Activated CD4-positive, alpha-beta T cell treated with anti-CD3 and anti-CD28 coated beads for 24 hours (primary cell): ENCODE measurements at regions not wholly inside any gene's neighbourhood (a gene's known extent, or its start where the extent isn't known, plus 50 kb on each side); places are given as distances from the start of the nearest gene placed in this dataset.

Experiments used
- DNase-seq, 2 donors: peaks; one replicate each; pipeline ENCODE4 v3.0.0-alpha.2; 2020; ENCODE audit warnings: low read depth in 2 of 2

- DNase-seq = no peak
Measured at GRCh38 chr15:37873336-37873735, 61.1 kb upstream of the TMCO5A start.

GRCh38 chr15:37876900-37877299, 57.5 kb upstream of the TMCO5A start:
- no peak for DNase-seq

GRCh38 chr15:37877851-37878741, 56.3 kb upstream of the TMCO5A start:
- no peak for DNase-seq

- DNase-seq = no peak
Measured at GRCh38 chr15:37880009-37880834, 54.2 kb upstream of the TMCO5A start.

GRCh38 chr15:37880835-37881153, 53.6 kb upstream of the TMCO5A start:
- DNase-seq = no peak

- no peak for DNase-seq
Measured at GRCh38 chr15:37881237-37882013, 53.0 kb upstream of the TMCO5A start.

DNA sequence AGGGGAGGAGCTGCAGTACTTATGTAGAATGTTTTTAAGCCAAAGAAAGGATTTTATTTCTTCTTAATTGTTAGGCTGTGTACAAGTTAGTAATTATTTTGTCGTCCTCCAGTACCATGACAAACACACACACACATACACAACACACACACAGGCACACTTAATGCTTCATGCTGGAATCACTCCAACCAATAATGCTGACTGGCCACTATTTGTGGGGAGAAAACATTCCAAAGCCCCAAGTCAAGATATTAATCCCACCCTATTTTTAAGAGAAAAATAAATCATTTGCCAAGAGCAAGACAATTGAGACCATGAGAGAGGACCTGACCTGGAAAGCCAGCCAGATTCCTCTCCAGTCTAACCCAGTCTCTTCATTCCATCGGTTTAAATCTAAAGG, 51.8 kb upstream of the TMCO5A start:
- DNase-seq = no peak
